HG03460 (cell line): ENCODE measurements at regions not wholly inside any gene's neighbourhood (a gene's known extent, or its start where the extent isn't known, plus 50 kb on each side); places are given as distances from the start of the nearest gene placed in this dataset.

Source experiments
- ATAC-seq: cut with Tn5 transposase; IDR thresholded peaks from one replicate; pipeline ENCODE4 v1.9.1; 2021; ENCODE audit not compliant: unreplicated experiment

DNA sequence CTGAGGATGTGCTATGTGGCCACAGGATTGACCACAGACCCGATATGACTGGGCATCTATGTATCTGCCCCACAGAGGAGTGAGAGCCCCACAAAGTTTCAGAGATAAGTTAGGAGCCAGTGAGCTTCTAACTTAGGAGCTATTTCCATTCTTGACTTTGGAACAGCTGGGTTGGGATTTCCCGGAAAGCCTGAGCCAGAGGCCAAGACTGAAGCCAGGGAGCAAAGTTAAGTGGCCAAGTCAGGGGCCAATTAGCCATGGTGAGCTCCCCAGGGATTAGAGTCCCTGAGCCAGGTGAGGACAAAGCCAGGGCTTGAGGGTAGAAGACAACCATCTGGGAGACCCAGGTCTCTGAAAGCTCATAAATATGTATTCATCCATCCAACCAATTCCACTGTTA, 143.6 kb downstream of the MAFB start:
- no peak for ATAC-seq

DNA sequence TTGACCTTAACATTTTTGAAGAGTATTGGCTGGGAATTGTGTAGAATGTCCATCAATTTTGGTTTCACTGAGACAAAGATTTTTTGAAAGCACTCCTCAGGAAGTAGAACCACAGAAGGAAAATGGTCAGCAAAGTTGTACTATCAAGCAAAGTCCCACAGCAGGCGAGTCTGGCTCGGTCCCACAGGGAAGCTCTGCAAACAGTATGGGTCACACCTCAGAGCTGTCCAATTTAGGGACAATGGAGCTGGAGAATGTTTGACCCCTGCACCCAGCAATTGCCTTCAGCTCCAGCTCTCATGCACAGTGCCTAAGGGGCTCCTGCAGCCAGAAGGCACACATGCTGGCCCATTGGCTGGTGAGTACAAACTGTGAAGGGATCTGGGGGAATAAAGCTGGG, 147.0 kb downstream of the MAFB start:
- no peak for ATAC-seq

DNA sequence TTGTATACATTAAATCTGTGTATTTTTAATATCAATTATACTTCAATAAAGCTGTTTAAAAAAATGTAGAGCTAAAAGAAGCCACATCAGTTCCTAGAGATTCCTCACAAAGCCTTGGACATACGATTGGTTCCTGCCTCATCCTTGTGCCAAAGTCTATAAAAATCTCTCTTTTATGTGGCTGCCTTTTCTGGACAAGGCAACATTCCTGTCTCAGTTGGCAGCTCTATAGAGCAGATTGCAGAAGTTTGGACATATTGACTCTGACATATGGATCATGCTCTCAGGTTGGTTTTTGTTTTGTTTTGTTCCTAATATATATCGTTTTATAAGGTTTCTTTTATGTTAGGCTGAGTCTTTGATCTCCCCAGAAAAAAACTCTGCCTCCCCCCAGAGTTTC, 148.9 kb downstream of the MAFB start:
- ATAC-seq = no peak

DNA sequence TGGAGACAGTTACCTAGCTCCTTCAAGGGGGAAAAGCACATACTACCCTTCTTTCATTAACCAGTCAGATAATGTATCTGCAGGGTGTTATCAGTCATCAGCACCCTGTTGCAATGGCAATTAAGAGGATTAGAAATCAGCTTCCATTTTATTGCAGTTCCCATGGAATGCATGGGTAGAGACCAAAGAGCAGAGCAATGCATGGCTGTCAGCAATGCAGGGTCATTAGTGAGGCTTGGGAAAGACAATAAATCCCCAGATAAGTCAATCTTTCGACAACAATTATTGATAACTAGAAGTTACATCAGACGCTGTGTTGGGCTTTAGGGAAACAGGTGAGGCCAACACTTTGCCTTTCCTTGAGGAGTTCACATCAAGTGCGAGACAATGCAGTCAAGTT, 150.9 kb downstream of the MAFB start:
- no peak for ATAC-seq

DNA sequence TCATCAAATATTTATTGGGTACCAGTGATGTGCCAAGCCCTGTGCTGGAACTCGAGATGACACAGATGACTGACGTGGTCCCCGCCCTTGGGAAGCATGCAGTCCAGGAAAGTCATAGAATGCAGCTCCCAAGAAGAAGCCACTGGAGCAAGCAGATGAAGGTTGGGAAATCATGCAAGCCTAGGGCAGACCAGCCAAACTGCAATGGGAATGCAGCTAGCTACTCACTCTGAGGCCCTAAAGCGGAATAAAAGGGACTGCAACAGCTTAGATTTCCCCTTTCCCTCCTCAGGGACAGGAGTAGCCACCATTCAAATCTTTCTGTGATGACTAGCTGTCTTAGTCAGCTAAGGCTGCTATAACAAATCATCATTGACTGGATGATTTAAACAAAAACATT, 152.2 kb downstream of the MAFB start:
- ATAC-seq = no peak

DNA sequence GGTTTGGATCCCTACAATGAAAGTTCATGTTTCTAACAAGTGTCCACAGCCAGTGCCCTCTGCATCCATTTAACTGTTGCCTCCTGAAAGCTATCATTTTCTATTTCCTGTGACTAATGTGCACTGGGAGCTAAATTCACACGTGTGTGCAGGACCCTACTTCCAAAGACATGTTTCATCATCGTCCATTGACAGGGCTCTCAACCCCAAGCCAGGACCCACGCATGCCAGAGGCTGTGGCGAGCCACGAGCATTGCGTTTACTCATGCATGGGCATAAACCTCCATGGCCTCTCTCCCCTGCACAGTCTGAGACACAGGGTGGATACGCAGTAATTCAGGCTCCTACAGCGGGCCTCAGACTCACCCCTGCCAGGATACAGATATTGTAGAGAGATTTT, 153.2 kb downstream of the MAFB start:
- no peak for ATAC-seq

DNA sequence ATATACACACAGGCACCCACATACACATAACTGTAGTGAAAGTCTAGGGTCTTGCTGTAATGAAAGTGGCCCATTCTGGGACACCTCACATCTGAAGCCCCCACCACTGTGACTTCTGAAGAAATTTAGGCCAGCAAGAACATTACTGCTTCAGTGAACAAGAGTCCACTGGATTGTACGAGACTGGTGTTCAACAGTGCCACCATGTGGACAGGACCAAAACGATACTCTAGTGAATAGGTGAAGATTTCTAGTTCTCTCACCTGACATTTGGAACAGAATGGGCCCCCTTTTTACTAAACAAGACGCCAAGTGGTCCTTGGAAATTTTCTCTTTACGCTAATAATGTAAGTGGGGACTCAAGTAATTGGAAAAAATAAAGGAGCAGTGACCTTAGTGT, 156.9 kb downstream of the MAFB start:
- no peak for ATAC-seq

DNA sequence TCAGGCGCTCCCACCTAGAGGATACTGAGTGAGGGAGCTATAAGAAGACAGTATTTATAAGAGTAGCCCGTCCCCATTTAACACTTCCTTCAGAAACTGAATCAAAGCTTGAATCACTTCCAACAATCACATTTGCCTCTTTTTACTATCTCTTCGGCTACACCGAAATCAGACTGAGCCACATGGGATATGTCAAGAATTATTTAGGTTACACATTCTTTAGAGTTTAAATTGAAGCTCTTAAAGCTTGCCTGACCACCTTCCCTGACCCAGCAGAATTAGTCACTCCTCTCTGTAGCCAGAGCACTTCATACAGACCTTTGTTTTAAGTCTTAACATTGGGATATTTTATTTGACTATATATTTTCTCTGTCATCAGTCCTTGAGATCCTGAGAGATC, 163.7 kb downstream of the MAFB start:
- ATAC-seq = no peak

DNA sequence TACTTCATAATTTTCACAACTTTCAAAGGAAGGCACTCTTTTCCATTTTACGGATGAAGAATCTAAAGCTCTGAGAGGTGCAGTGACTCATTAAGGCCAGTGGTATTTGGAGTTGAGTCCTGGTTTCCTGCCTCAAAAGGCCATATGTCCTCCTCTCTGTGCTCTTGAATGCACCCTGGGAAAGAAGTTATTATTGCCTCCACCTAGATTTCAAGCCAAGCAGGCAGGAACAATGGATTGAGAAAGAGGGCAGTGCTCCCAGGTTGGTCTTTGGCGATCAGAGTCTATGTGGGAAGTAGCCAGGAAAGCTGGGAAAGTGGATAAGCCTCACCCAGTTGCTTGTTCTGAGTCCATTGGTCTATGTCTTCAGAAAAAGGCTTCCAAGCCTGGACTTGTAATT, 165.0 kb downstream of the MAFB start:
- no peak for ATAC-seq

DNA sequence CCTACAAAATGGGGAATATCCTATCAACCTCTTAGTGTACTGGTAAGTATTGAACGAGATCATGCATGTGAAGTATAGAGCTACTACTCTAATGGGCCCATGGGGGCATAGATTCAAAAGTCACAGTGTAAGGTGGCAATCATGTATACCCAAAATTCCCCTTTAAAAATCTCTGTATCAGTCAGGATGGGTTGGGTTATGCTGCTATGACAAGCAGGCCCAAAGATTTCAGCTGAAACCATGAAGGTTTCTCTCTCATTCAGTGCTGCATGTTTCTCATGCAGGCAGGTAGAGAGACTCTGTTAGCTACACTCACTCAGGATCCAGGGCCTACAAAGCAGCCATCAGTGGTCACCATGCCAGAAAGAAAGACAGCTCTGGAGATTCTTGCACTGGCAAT, 166.6 kb downstream of the MAFB start:
- ATAC-seq = no peak

DNA sequence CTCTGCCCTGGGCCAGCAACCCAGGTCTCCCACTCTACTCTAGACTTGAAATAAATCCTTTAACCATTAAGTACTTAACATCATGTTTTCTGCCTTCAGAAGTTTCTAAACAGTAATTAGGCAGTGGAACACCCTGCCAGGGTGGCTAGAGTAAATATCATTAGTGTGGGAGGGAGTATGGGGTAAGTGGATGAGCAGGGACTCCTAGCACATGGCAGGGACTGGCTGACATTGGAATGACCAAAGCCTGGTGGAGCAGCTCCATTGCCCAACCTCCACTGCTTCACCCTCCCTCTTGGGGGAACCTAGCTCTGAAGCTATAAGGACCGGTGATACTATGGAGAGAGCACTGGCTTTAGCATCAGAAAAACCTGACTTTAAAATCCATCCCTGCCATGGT, 167.1 kb downstream of the MAFB start:
- ATAC-seq = no peak

DNA sequence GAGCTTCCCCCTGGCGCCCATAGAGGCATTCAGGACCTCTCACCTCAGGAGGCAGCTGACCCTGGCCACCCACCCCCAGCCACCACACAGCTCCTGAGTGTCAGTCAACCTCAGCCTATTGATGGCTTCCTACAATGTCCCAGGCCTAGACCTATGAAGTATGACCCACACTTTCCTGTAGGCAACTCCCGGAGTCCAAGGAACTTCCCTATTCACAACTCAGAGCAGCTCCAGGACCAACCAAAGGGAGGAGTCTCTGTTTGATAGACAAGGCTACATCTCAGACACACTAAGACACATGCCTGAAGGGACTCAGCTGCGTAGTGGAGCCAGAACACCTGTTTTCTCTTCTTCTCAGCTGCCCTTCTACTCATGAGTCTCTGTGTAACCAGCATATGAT, 169.1 kb downstream of the MAFB start:
- no peak for ATAC-seq

DNA sequence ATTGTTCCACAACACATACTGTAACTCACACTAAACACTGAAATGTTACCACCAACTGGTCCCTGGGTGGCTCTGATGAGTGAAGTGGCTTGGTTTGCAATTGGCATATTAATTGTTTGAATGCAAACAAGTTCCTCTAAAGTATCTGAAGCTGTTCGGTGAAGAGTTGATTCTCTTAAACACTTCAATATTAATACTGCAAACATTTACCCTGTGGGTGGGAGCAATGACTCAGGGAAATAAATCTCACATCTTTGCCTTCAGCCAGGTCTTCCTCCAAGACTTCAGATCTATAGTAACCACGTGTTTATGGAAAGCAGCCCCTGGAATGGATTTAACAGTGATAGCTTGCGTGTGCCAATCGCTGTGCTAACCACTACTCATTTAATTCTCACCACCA, 176.0 kb downstream of the MAFB start:
- ATAC-seq = no peak

DNA sequence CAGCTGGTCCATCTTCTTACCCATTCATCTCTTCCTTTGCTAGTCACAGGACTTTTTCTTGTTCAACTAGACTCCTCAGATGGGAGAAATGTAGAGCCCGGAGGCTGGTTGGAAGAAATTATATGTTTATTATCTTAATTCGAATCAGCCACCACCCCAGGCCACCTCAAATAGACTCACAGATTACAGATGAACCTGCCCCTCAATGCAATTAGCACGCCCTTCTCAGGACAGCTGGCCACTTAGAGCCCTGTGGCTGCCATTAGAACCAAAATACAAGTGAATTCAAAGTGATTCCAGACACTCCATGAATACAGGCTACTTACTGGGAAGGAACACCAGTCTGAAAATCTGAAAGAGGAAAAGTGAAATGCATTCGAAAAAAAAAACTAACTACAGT, 176.4 kb downstream of the MAFB start:
- ATAC-seq = no peak

DNA sequence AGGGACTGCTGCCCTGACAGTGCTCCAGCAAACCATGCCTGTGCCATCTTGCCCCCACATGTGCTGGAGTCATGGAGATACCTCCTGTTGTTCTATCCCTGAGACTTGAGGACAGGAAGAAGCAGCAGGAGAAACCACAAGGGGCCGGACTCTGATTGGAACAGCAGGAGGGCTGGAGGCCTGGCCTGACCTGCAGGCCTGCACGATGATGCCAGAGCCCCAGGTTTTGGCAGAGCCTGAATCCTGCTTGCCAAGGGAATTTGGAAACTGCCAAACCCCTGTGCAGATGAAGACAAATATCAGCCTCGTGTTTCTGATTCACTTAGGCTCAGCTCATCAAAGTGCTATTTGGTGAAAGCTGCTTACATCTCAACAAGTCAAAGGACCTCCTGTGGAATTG, 177.6 kb downstream of the MAFB start:
- no peak for ATAC-seq

DNA sequence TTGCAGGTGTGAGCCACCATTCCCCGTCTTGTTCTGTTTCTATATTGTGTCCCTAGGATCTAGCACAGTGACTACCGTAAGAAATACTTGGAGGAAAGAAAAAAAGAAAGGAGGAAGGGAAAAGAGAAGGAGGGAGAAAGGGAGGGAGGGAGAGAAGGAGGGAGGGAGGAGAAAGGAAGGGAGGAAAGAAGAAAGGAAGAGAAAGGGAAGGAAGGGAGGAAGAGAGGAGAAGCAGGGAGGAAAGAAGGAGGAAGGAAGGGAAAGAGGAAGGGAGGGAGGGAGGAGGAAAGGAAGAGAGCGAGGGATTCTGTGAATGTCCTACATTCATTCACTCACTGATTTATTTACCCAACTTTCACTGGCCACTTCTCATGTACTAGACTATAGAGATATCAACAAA, 178.4 kb downstream of the MAFB start:
- ATAC-seq = no peak

DNA sequence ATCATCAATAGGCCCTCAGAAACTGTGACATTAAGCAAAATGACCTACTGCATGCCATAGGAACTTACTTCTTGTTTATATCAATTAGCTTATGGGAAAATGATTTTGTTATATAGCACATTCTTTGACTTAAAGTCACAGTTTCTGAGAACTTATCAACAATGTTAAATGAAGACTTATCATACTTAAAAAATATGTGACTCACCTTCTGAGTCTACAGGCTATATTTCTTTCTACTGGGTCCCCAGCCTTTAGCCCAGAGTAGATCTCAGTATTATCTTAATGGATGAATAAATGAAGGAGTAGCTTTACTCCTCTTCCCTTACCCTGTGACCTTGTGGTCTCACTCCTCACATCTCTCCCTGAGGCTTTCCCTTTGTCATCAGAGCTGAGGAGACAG, 180.2 kb downstream of the MAFB start:
- no peak for ATAC-seq

DNA sequence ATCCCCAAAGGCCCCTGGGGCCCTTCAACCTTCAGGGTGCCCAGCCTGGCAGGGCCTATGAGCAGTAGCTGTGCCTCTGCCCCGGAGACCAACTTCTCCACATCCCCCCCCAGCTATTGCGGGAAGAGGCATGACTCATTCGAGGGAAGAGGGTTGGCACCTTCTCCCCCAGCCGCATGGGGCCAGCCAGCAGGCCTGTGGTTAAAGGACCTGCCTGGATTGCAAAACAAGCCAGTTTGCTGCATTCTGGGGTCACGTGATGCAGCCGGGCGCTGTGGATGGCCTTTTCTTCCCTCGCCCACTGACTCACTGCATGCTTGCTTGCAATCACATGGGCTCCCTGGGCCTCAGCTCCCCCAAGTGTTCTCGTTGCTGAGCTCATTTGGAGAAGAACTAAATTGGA, 182.5 kb downstream of the MAFB start:
- no peak for ATAC-seq

DNA sequence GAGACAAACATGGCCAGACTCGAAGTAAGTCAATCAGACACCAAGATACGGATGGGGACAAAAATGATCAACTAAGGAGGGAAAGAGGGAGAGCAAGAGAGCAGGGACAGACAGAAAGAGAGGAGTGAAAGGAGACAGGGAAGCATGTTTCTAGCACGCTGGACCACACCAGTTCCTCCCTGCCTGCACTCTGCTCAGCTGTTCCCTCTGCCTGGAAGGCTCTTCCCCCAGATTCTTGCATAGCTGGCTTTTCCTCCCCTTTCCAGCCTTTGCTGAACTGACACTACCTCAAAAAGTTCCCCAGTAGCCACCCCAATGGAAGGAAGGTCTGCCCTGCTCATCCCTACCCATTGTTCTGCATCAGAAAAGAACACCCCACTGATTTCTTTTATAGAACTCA, 185.9 kb downstream of the MAFB start:
- no peak for ATAC-seq

DNA sequence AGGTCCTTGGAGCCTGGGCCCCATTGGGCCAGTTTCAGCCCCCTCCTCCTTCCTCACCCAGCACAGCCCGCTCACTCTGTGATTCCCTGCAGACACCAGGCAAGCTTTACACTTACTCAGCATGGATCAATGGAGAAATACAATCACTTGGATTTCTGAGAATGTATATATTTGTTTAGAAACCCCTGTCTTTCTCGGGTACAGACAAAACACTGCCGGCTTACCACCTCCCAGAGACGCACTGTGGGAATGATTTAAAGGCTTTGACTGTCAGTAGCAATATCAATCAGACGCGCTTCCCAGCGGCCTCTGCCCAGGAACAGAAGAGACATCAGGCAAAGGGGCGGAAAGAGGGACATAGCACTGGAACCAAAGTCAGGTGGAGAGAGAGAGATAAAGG, 186.5 kb downstream of the MAFB start:
- ATAC-seq = no peak

DNA sequence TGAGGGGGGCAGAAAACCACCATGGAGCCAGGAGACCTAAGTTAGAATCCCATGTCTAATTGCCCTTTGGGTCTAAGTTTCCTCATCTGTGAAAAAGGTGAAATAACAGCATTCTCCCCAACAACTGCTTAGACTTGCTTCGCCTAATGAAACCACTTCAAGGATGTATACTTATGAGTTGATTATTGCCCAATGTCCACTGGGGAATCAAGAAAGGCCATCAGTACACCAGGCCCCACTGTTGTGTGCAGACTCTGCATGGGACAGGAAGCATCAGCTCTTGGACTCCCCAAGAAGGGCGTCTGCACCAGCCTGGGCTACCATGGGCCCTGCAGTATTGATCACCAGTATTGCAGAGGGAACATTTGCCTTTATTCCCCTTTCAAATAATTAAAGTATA, 189.6 kb downstream of the MAFB start:
- ATAC-seq = no peak

DNA sequence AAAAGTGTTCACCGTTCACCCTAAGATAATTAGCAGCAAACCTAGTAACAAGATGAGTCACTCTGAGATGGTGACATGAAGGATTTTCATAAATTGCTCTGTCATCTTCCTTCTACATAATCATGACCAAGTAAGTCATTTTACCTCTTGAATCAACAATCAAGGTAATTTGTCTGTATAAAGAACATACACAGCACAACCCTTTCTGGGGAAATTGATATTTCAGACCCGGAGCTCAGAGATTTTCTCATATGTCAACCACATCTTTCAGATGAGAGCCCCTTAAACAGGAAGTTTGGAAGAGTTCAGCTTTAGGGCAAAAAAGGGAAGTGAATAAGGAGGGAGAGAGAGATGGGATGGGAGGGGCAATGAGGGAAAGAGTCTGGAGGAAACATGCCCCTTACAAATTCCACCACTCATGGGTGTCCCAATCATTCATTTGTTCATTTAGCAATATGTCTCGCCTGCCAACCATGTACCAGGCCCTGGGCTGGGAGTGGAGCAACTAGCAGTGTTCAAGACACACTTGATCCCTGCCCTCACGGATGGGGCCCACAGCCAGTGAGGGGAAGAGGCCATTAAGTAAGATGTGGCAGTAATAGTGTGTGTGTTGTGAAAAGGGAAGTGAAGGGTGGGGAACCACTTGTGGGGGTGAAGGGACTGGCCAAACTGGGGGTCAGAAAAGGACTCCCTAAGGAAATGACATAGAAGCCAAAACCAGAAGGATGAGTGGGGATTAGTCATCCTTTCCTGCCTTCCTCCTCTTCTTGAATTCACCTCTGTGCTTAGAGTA, 190.9 kb downstream of the MAFB start:
- no peak for ATAC-seq

DNA sequence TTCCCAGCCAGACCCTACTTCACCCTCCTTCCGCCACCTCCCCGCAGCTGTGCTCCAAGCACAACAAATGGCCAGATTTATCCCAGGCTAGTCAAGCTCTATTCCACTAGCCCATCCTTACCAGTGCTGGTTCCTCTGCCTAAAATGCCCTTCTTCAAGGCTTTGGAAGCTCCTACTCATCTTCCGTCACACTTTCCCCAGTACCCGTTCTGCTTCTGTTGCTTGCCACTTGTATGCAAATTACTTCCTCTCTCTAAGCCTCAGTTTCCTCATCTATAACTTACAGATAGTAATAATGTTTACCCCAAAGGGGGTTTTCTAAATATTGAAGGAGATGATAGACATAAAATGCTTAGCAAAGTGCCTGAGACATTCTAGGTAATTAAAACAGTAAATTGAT, 193.1 kb downstream of the MAFB start:
- no peak for ATAC-seq

DNA sequence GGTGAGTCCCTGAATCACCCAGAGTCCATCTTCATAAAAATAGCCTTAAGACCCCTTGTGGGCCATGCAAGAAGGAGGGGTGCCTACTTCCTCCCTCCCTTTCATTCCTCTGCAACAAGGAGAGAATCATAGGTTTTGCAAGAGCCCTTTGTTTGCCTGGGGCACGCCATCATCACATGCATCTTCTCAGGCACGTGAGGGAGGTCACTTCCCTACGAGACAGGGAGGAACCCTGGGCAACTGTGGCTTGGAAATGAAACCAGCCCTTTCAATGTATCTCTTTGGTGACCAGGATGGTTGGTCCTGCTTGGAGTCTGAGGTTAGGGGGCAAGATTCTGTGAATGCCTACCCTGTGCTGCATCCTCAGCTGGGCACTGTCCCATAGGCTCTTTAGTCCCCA, 194.8 kb downstream of the MAFB start:
- no peak for ATAC-seq
